SK-N-DZ (cell line): ENCODE measurements at regions not wholly inside any gene's neighbourhood (a gene's known extent, or its start where the extent isn't known, plus 50 kb on each side); places are given as distances from the start of the nearest gene placed in this dataset.
"Not testable (repeated sequence)": the region's sequence is repeated elsewhere in the genome, so short reads cannot be mapped to it uniquely, and the experiment has no call there.

ENCODE experiments used
- DNase-seq: peaks from one replicate; pipeline ENCODE4 v3.0.0-alpha.2; 2015; ENCODE audit warnings: low spot score

DNA sequence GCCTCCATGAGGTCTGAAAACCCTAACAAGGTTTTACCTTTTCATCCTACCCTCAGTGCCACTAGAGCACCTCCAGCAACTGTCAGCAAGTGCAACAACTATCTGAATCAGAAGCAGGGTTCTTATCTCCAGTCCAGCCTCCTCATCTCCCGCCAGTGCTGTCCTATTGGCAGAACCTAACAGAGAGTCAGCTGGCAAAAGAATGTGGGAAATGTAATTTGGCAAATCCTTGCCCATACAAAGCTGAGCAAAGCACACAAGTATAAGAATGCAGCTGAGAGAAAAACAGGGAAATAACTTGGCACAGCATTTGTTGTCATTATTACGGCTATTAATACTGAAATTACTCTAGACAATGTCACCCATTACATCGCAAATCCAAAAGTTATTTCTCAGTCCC, 124.2 kb downstream of the ATP6V1G3 start:
- no peak for DNase-seq

DNA sequence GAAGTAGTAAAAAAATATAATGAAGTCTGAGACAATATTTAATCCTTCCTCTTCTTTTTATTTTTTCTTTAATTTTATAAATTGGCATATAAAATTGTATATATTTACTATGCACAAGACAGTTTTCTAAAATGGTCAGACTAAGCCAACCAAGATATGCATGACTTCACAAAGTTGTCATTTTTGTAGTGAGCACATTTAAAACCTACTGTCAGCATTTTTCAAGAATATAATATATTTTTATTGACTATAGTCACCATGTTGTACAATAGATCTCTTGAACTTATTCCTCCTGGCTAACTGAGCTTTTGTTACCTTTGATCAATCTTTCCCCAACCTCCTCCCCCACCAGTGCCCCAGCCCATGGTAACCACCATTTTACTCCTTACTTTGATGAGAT, 129.2 kb downstream of the ATP6V1G3 start:
- DNase-seq = no peak

DNA sequence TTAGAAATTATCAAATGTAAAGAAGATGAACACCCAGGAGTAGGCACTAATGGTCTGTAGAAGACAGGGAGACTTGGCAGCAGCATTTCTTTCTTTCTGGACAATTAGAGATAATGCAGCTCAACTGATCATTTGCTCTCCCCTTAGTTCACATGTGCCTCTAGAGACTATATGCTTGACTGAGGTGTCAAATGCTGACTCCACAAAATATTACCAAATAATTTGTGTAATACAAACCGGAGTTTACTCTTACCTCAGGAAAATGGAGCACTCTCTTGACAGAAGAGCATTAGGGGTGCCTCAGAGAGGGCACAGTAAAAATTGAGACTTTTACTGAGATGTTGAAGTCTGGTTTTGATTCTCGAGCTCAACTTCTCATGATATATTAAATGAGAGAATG, 131.8 kb downstream of the ATP6V1G3 start:
- no peak for DNase-seq

DNA sequence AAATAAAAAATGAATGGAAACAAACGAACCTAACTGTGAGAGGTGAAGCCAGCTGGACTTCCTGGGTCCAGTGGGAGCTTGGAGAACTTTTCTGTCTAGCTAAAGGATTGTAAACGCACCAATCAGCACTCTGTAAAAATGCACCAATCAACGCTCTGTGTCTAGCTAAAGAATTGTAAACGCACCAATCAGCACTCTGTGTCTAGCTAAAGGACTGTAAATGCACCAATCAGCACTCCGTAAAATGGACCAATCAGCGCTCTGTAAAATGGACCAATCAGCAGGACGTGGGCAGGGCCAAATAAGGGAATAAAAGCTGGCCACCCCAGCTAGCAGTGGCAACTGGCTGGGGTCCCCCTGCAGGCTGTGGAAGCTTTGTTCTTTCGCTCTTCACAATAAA, 135.8 kb downstream of the ATP6V1G3 start:
- DNase-seq = not testable (repeated sequence)

GRCh38 chr1:198400063-198400462, 140.4 kb downstream of the ATP6V1G3 start:
- no peak for DNase-seq

- DNase-seq = no peak
These were observed 141.0 kb downstream of the ATP6V1G3 start for GRCh38 chr1:198399452-198399851.

DNA sequence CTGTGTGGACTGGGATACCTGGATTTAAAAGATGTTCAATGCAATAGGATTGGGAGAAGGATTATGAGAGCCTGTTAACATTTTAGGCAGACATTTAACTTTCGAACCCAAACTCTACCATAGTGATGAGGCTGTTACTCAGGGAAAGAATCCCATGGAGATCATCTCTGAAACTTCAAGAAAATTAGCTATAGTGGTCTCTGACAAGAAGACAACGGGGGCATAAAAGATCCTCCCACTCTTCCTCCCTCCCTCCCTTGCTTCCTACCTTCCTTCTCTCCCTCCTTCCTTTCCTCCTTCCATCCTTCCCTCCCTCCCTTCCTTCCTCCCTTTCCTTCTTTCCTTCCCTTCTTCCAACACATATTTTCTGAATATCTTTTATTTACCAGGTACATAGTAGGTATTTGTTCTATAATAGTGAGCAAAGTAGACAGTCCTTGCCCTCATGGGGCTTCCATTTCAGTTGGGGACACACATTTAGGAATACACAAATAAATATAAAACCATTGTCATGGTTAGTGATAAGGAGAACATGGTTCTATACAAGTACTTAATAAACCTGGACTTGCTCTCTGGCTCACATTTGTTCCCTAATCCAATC, 143.2 kb downstream of the ATP6V1G3 start:
- no peak for DNase-seq

- DNase-seq = peak; percentile 71
These were observed 149.0 kb downstream of the ATP6V1G3 start for GRCh38 chr1:198391393-198392020.

DNA sequence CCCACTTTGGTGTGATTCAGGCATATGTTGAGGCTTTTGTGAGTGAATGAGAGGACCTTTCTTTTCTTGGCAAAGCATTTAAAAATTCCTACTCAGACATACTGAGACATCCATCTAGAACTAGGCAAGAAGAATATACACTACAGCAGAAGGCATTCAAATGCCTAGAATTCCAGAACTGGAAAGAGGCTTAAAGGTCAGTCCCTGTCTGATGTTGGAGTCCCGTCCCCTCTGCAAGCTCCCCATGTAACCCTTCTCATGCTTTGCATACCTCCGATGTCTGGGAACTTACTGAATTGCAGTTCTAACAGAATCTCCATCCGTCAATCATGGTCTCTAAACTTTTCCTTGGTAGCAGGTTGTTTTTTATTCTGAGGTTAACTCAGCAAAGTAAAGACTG, 152.9 kb downstream of the ATP6V1G3 start:
- DNase-seq = no peak

DNA sequence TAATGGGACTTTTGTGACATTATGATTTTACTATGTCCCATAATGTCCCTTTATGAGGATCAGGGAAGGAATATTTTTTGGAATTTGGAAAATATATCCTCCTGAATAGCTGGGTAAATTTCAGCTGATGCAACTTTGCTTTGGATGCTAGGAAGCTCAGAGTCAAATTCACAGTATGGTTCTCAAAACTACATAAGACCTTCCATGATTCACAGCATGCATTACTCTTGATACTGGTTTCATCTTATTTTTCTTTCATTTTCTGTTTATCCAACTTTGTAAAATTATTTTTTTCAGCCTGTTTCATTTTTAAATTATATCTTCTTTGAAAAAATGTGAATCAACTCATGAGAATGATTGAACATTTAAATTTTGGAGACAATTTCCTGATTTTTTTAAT, 160.2 kb downstream of the ATP6V1G3 start:
- no peak for DNase-seq

GRCh38 chr1:198377702-198378101, 162.8 kb downstream of the ATP6V1G3 start:
- no peak for DNase-seq

DNA sequence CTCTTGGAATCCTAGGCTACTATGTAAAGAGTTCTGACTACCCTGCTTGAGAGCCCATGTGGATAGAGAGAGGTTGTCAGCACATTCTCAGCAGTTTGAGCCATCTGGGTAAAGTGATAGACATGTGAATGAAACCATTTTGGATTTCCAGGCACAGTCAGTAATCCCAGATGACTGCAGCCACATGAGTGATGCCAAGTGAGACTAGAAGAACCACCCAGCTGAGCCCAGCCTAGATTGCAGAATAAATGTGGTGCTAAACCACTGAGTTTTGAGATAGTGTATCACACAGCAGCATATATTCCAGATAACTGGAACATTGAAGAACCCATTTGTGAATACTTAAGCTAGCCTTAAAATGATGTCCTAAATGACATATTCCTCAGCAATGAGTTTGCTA, 166.2 kb downstream of the ATP6V1G3 start:
- no peak for DNase-seq

- DNase-seq = no peak
These were observed 167.1 kb downstream of the ATP6V1G3 start for GRCh38 chr1:198373376-198373775.
